HEK293 (cell line): ENCODE measurements at regions not wholly inside any gene's neighbourhood (a gene's known extent, or its start where the extent isn't known, plus 50 kb on each side); places are given as distances from the start of the nearest gene placed in this dataset.

Experiments
- CTCF ChIA-PET: fragments of 350-600 bp; formaldehyde crosslinking; extraction: SDS; loops from one replicate; lab custom pipeline; 2021; ENCODE audit warnings: antibody characterized with exemption; lab: Yijun Ruan, JAX
- POLR2A ChIA-PET: fragments of 300-600 bp; formaldehyde crosslinking; extraction: SDS; loops from one replicate; lab custom pipeline; 2020; ENCODE audit warnings: antibody characterized with exemption, inconsistent platforms; lab: Yijun Ruan, JAX
- H3K27ac ChIP-seq: fragments of 200-500 bp; sonication (Bioruptor generic); 2 replicates; pipeline ENCODE4 v1.5.1; 2014; ENCODE audit warnings: low read depth, low read length, control low read depth, inconsistent platforms; ENCODE audit errors: extremely low read depth
- H3K36me3 ChIP-seq, 2 experiments: fragments of 200-500 bp in 1 of 2; sonication (Bioruptor generic) in 1 of 2; 1 replicate in 1 of 2; 2 replicates in 1 of 2; pipeline ENCODE4 v1.5.1; 2014 to 2017; ENCODE audit warnings: inconsistent platforms in 2 of 2, low read length in 2 of 2; ENCODE audit not compliant: control insufficient read depth in 2 of 2, insufficient read depth in 1 of 2
- H3K4me1 ChIP-seq: fragments of 200-500 bp; sonication (Bioruptor generic); 2 replicates; pipeline ENCODE4 v1.5.1; 2014; ENCODE audit warnings: mild to moderate bottlenecking, low read length, inconsistent platforms; ENCODE audit not compliant: control insufficient read depth, insufficient read depth
- H3K4me3 ChIP-seq: 2 replicates; pipeline ENCODE4 v1.5.1; 2011; ENCODE audit warnings: low read depth, mild to moderate bottlenecking, control low read depth, low read length, moderate library complexity
- H3K9me3 ChIP-seq: fragments of 200-500 bp; sonication (Bioruptor generic); 2 replicates; pipeline ENCODE4 v1.5.1; 2014; ENCODE audit warnings: low read depth, low read length, inconsistent platforms; ENCODE audit not compliant: control insufficient read depth, insufficient read depth
- FEZF1 ChIP-seq: fragments of 450-650 bp; formaldehyde crosslinking; IDR thresholded peaks from 2 replicates; pipeline ENCODE4 v1.5.1; 2016; ENCODE audit warnings: missing biosample characterization, missing genetic modification characterization
- INSM2 ChIP-seq: fragments of 450-650 bp; formaldehyde crosslinking; IDR thresholded peaks from 2 replicates; pipeline ENCODE4 v1.5.1; 2016; ENCODE audit warnings: missing biosample characterization, missing genetic modification characterization
- KLF10 ChIP-seq: fragments of 450-650 bp; IDR thresholded peaks from 2 replicates; pipeline ENCODE4 v1.5.1; 2018; ENCODE audit warnings: missing biosample characterization, mild to moderate bottlenecking, missing genetic modification characterization
- MYNN ChIP-seq: fragments of 450-650 bp; formaldehyde crosslinking; IDR thresholded peaks from 2 replicates; pipeline ENCODE4 v1.5.1; 2016; ENCODE audit warnings: missing biosample characterization, missing genetic modification characterization, borderline replicate concordance
- PBX3 ChIP-seq: sonication (generic); formaldehyde crosslinking; IDR thresholded peaks from 2 replicates; pipeline ENCODE4 v1.8.1; 2022; ENCODE audit warnings: mild to moderate bottlenecking, moderate library complexity, missing genetic modification reagents
- PRDM4 ChIP-seq: fragments of 450-650 bp; formaldehyde crosslinking; IDR thresholded peaks from 2 replicates; pipeline ENCODE4 v1.5.1; 2017; ENCODE audit warnings: missing biosample characterization, missing genetic modification characterization
- REPIN1 ChIP-seq: fragments of 450-650 bp; formaldehyde crosslinking; IDR thresholded peaks from 2 replicates; pipeline ENCODE4 v1.5.1; 2017; ENCODE audit warnings: missing biosample characterization, missing genetic modification characterization, low read depth
- YY2 ChIP-seq: fragments of 450-650 bp; formaldehyde crosslinking; IDR thresholded peaks from 2 replicates; pipeline ENCODE4 v1.5.1; 2016; ENCODE audit warnings: missing biosample characterization, missing genetic modification characterization
- ZBTB10 ChIP-seq: fragments of 450-650 bp; formaldehyde crosslinking; IDR thresholded peaks from 2 replicates; pipeline ENCODE4 v1.5.1; 2016; ENCODE audit warnings: missing biosample characterization, missing genetic modification characterization
- ZBTB49 ChIP-seq: fragments of 450-650 bp; formaldehyde crosslinking; IDR thresholded peaks from 2 replicates; pipeline ENCODE4 v1.5.1; 2016; ENCODE audit warnings: missing biosample characterization, missing genetic modification characterization, low read depth
- ZNF132 ChIP-seq: fragments of 450-650 bp; formaldehyde crosslinking; IDR thresholded peaks from 2 replicates; pipeline ENCODE4 v1.5.1; 2017; ENCODE audit warnings: missing biosample characterization, missing genetic modification characterization, borderline replicate concordance
- ZNF133 ChIP-seq: fragments of 450-650 bp; formaldehyde crosslinking; IDR thresholded peaks from 2 replicates; pipeline ENCODE4 v1.5.1; 2016; ENCODE audit warnings: missing biosample characterization, missing genetic modification characterization
- ZNF214 ChIP-seq: fragments of 450-650 bp; formaldehyde crosslinking; IDR thresholded peaks from 2 replicates; pipeline ENCODE4 v1.5.1; 2017; ENCODE audit warnings: missing biosample characterization, mild to moderate bottlenecking, missing genetic modification characterization, borderline replicate concordance
- ZNF248 ChIP-seq: fragments of 450-650 bp; formaldehyde crosslinking; IDR thresholded peaks from 2 replicates; pipeline ENCODE4 v1.5.1; 2017; ENCODE audit warnings: missing biosample characterization, missing genetic modification characterization
- ZNF26 ChIP-seq: fragments of 450-650 bp; formaldehyde crosslinking; IDR thresholded peaks from 2 replicates; pipeline ENCODE4 v1.5.1; 2016; ENCODE audit warnings: missing biosample characterization, missing genetic modification characterization
- ZNF341 ChIP-seq: fragments of 450-650 bp; formaldehyde crosslinking; IDR thresholded peaks from 2 replicates; pipeline ENCODE4; 2016; ENCODE audit warnings: low read depth, missing biosample characterization, missing genetic modification characterization
- ZNF362 ChIP-seq: fragments of 450-650 bp; formaldehyde crosslinking; IDR thresholded peaks from 2 replicates; pipeline ENCODE4 v1.5.1; 2016; ENCODE audit warnings: missing biosample characterization, missing genetic modification characterization
- ZNF558 ChIP-seq: fragments of 450-650 bp; formaldehyde crosslinking; IDR thresholded peaks from 2 replicates; pipeline ENCODE4 v1.5.1; 2016; ENCODE audit warnings: missing biosample characterization, missing genetic modification characterization
- ZNF621 ChIP-seq: fragments of 450-650 bp; formaldehyde crosslinking; IDR thresholded peaks from 2 replicates; pipeline ENCODE4 v1.5.1; 2017; ENCODE audit warnings: missing biosample characterization, missing genetic modification characterization
- ZNF623 ChIP-seq: fragments of 450-650 bp; formaldehyde crosslinking; IDR thresholded peaks from 2 replicates; pipeline ENCODE4 v1.5.1; 2016; ENCODE audit warnings: missing biosample characterization, missing genetic modification characterization
- ZSCAN5A ChIP-seq: fragments of 450-650 bp; formaldehyde crosslinking; IDR thresholded peaks from 2 replicates; pipeline ENCODE4 v1.5.1; 2016; ENCODE audit warnings: missing biosample characterization, missing genetic modification characterization
- ZXDB ChIP-seq: fragments of 450-650 bp; formaldehyde crosslinking; IDR thresholded peaks from 2 replicates; pipeline ENCODE4 v1.5.1; 2016; ENCODE audit warnings: missing biosample characterization, missing genetic modification characterization

- TF ChIP-seq ZBTB10 (no peak), ZNF621 (tag by site-specific recombination) (no peak), ZNF623 (tag by site-specific recombination) (no peak), ZNF214 (tag by site-specific recombination) (no peak), PRDM4 (tag by site-specific recombination) (no peak), KLF10 (no peak), MYNN (tag by site-specific recombination) (no peak), INSM2 (no peak), ZNF558 (no peak), ZSCAN5A (tag by site-specific recombination) (no peak)
- TF ChIP-seq, all 188 proteins: peak for 0
Observed at GRCh38 chr4:170425040-170425439, 335.3 kb upstream of the AADAT start (continued).

- no peaks in the 10 kb centered on the region for H3K9me3 ChIP-seq
- H3K4me3 ChIP-seq: no peak overlapping the region
- CTCF ChIA-PET: interaction anchor here (0.7 kb wide), 1 partner anchor 159 kb away, joined by 3 read pairs; no protein-coding TSS in a partner anchor
- no peaks in the 10 kb centered on the region for H3K36me3 ChIP-seq
- no peak overlapping the region for H3K27ac ChIP-seq
- POLR2A ChIA-PET: no interaction called here
- H3K4me1 ChIP-seq: no peaks in the 10 kb centered on the region
- TF ChIP-seq ZXDB (tag by site-specific recombination) (no peak), ZBTB49 (no peak), ZNF133 (tag by site-specific recombination) (no peak), ZNF248 (tag by site-specific recombination) (no peak), REPIN1 (tag by site-specific recombination) (no peak), PBX3 (no peak), ZNF341 (tag by site-specific recombination) (no peak), ZNF132 (tag by site-specific recombination) (no peak), ZNF362 (tag by site-specific recombination) (no peak), YY2 (no peak), FEZF1 (tag by site-specific recombination) (no peak), ZNF26 (tag by site-specific recombination) (no peak)
Observed at GRCh38 chr4:170423137-170423536, 333.4 kb upstream of the AADAT start.
